ENCODE measurements at regions not wholly inside any gene's neighbourhood (a gene's known extent, or its start where the extent isn't known, plus 50 kb on each side); places are given as distances from the start of the nearest gene placed in this dataset.

DNA sequence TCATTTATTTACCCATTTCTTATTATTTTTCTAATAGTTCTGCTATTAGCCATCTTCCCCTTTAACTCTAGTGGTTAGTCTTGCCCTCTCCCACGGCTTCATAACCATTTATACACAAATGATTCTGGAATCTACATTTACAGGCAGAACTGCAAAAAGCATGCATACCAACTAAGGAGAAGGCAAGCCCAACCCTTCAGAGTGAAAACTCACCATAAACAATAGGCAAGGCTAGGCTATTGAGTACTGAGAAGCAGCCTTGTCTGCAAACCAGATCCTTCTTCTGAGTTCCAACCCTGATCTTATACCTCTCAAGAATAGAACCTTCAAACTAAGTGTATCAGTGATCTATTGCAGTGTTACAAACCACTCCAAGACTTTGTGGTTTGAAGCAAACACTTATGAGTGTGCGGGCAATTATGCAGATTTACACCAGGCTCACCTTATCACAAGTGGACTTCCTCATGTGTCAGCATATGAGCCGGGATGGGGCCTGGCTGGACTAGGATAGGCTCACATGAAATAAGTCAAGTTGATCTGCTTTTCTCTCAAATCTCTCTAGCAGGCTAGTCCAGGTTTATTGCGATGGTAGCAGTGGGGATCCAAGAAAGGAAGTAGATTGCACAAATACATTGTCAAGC, 896.9 kb upstream of the PHF14 start:
- TF ChIP-seq, protein P1, sequence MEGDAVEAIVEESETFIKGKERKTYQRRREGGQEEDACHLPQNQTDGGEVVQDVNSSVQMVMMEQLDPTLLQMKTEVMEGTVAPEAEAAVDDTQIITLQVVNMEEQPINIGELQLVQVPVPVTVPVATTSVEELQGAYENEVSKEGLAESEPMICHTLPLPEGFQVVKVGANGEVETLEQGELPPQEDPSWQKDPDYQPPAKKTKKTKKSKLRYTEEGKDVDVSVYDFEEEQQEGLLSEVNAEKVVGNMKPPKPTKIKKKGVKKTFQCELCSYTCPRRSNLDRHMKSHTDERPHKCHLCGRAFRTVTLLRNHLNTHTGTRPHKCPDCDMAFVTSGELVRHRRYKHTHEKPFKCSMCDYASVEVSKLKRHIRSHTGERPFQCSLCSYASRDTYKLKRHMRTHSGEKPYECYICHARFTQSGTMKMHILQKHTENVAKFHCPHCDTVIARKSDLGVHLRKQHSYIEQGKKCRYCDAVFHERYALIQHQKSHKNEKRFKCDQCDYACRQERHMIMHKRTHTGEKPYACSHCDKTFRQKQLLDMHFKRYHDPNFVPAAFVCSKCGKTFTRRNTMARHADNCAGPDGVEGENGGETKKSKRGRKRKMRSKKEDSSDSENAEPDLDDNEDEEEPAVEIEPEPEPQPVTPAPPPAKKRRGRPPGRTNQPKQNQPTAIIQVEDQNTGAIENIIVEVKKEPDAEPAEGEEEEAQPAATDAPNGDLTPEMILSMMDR (IDR thresholded peaks at IDR 0.05), result no peak
- TF ChIP-seq EP300 (IDR thresholded peaks at IDR 0.05) (no peak), POLR2A (IDR thresholded peaks at IDR 0.05) (no peak), POLR2AphosphoS5 (IDR thresholded peaks at IDR 0.05) (no peak)
- Histone ChIP-seq H3K4me3 (no peak overlapping the region), H3K27ac (no peak overlapping the region), H3K27me3 (no peaks in the 10 kb centered on the region), H3K36me3 (no peaks in the 10 kb centered on the region), H3K9me3 (no peaks in the 10 kb centered on the region), H3K4me1 (no peaks in the 10 kb centered on the region)
- no peak for ATAC-seq
- WGBS, 2 donors (ENCODE audit: low coverage in 1 of 2), result 65 to 100% methylated on average over 1 to 4 of the region's 4 CpGs

DNA sequence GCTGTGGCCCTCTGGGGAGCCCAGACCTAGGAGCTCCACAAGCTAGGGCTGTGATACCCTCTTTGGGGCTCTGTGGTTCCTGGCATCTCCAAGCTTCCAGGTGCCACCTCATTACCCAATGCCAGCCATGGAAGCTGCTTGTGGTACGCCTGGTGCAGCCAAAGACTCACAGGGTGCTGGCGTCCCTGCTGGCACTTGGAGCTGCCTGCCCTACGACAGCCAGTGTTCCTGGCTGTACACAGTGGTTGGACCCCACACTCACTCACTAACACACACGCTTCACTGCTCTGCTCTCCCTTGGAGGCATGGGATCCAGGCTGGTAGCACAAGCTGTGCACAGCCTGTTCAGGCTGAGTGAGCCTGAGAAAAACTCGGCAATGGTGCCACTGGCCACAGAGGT, 894.1 kb upstream of the PHF14 start:
- no peaks in the 10 kb centered on the region for H3K36me3 ChIP-seq
- H3K27ac ChIP-seq, result no peak overlapping the region
- WGBS, 2 donors (ENCODE audit: low coverage in 1 of 2), result 100% methylated on average over 2 of the region's 5 CpGs; no CpG with 5 or more reads in 1 of the 2 donors
- no peaks in the 10 kb centered on the region for H3K9me3 ChIP-seq
- no peaks in the 10 kb centered on the region for H3K4me1 ChIP-seq
- TF ChIP-seq POLR2AphosphoS5 (IDR thresholded peaks at IDR 0.05), result no peak
- TF ChIP-seq POLR2A (IDR thresholded peaks at IDR 0.05), result no peak
- TF ChIP-seq EP300 (IDR thresholded peaks at IDR 0.05), result no peak
- TF ChIP-seq, protein P1 (IDR thresholded peaks at IDR 0.05), result no peak
- H3K27me3 ChIP-seq, result no peaks in the 10 kb centered on the region
- no peak for ATAC-seq
- no peak overlapping the region for H3K4me3 ChIP-seq

DNA sequence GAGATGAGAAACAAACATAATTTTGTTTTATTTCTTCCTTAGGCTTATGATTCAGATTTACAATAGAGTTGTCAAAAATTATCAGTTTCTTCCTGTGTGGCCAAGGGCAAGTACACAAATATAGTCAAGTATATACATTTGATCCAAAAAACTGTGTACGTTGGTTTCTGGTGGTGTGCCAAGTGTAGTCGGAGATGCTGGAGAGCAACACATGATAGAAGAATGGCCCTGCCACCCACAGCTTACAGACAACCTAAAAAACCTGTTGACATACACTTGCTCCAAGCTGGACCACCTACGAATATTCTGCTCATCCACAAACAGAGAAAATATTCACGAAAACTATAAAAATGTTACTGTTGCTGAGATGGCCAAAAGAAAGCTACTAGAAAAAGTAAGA, 890.8 kb upstream of the PHF14 start:
- Histone ChIP-seq H3K4me1 (no peaks in the 10 kb centered on the region), H3K36me3 (no peaks in the 10 kb centered on the region), H3K27ac (no peak overlapping the region), H3K9me3 (no peaks in the 10 kb centered on the region), H3K27me3 (no peaks in the 10 kb centered on the region), H3K4me3 (no peak overlapping the region)
- 61 to 69% methylated on average over 4 of the region's 4 CpGs for WGBS, 2 donors (ENCODE audit: low coverage in 1 of 2)
- TF ChIP-seq, protein P1 (IDR thresholded peaks at IDR 0.05), result no peak
- no peak for TF ChIP-seq POLR2AphosphoS5 (IDR thresholded peaks at IDR 0.05)
- TF ChIP-seq POLR2A (IDR thresholded peaks at IDR 0.05), result no peak
- no peak for TF ChIP-seq EP300 (IDR thresholded peaks at IDR 0.05)
- ATAC-seq, result no peak

DNA sequence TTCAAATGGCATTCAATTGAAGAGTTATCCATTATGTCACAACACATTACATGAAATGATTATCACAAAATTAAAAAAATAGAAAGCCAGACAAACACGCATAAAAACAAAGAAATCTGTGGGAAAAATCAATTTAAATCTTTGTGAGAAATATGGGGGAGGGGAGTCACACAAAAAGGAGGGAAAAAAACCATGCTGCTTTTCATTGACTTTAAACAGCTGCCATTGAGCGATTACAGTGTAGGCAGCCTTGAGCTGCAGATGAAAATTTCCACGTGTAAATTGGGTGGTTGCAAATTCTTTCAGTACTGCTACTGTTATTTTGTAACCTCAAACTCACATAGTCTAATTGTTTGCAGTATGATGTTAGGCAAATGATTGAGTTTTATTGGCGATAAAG, 889.9 kb upstream of the PHF14 start:
- no peaks in the 10 kb centered on the region for H3K9me3 ChIP-seq
- no peaks in the 10 kb centered on the region for H3K27me3 ChIP-seq
- TF ChIP-seq POLR2AphosphoS5 (IDR thresholded peaks at IDR 0.05) (no peak), POLR2A (IDR thresholded peaks at IDR 0.05) (no peak), EP300 (IDR thresholded peaks at IDR 0.05) (no peak)
- TF ChIP-seq, protein P1 (IDR thresholded peaks at IDR 0.05), result no peak
- H3K4me1 ChIP-seq, result no peaks in the 10 kb centered on the region
- H3K4me3 ChIP-seq, result no peak overlapping the region
- ATAC-seq, result no peak
- no peak overlapping the region for H3K27ac ChIP-seq
- WGBS, 2 donors (ENCODE audit: low coverage in 1 of 2), result 69 to 79% methylated on average over 4 of the region's 4 CpGs
- no peaks in the 10 kb centered on the region for H3K36me3 ChIP-seq

DNA sequence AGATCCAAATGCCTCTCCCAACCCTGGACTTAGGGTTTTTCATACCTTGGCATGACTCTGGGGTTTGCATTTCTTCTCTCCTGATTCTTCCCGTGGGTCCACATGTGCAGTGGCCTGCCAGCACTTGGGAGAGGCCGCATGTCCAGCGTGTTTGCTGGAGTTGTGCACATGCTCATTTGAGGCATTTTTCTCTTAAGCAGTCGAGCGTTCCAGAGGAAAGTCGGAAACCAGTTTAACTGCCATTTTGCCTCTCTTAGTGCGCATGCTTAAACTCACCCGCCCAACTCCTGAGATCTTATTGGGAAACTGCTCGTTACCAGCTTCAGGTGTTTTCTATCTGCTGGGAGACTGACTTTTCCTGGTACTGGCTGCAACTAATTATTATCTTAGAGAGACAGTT, 888.4 kb upstream of the PHF14 start:
- ATAC-seq, result no peak
- TF ChIP-seq POLR2A (IDR thresholded peaks at IDR 0.05), result no peak
- no peak for TF ChIP-seq EP300 (IDR thresholded peaks at IDR 0.05)
- TF ChIP-seq, protein P1 (IDR thresholded peaks at IDR 0.05), result no peak
- no peak for TF ChIP-seq POLR2AphosphoS5 (IDR thresholded peaks at IDR 0.05)
- no peaks in the 10 kb centered on the region for H3K27me3 ChIP-seq
- H3K9me3 ChIP-seq, result no peaks in the 10 kb centered on the region
- no peaks in the 10 kb centered on the region for H3K36me3 ChIP-seq
- no peak overlapping the region for H3K27ac ChIP-seq
- no peaks in the 10 kb centered on the region for H3K4me1 ChIP-seq
- WGBS, 2 donors (ENCODE audit: low coverage in 1 of 2), result 95% methylated on average over 9 of the region's 9 CpGs; no CpG with 5 or more reads in 1 of the 2 donors
- H3K4me3 ChIP-seq, result no peak overlapping the region
